K562 (cell line): ENCODE measurements at regions not wholly inside any gene's neighbourhood (a gene's known extent, or its start where the extent isn't known, plus 50 kb on each side); places are given as distances from the start of the nearest gene placed in this dataset.

Source experiments
- ATAC-seq: fragments of 200-7000 bp; cut with Tn5 transposase; 3 replicates; pipeline ENCODE4 v1.9.1; 2020; ENCODE audit warnings: moderate library complexity
- BruUV-seq: library from RNA; stranded (reverse); fragments of 400-500 nt; replicated peaks from 2 replicates; lab custom pipeline; 2021; lab: Mats Ljungman, UMichigan
- CTCF ChIA-PET: fragments of 300-600 bp; formaldehyde crosslinking; extraction: SDS; loops from one replicate; lab custom pipeline; 2021; ENCODE audit warnings: low intra/inter-chr PET ratio; lab: Yijun Ruan, JAX
- POLR2A ChIA-PET: fragments of 300-600, 350-650 bp; sonication (Branson Sonifier 250); formaldehyde crosslinking; extraction: SDS; loops from one replicate; lab custom pipeline; 2021; ENCODE audit warnings: antibody characterized with exemption, inconsistent platforms; lab: Yijun Ruan, JAX
- DNase-seq, 4 experiments: peaks; one replicate each; pipeline versions ENCODE4 v3.0.0 to v3.0.0-alpha.2; 2011 to 2018; ENCODE audit warnings: low spot score in 3 of 4, mixed read lengths in 3 of 4; ENCODE audit errors: extremely low read depth in 1 of 4
- FAIRE-seq: peaks from 2 replicates; lab custom pipeline; 2011; peaks lifted over from hg19 to GRCh38; lab: Jason Lieb, UNC
- H2AFZ ChIP-seq: 2 replicates; pipeline ENCODE4 v1.6.0; 2011; ENCODE audit warnings: low read depth, low read length, control low read depth, inconsistent platforms
- H3K27ac ChIP-seq: fragments of 200-600 bp; 3 replicates; pipeline ENCODE4 v1.8.0; 2011; ENCODE audit warnings: low read depth, mild to moderate bottlenecking, control low read depth, inconsistent platforms, low read length, moderate library complexity, mixed read lengths; ENCODE audit errors: extremely low read depth
- H3K27me3 ChIP-seq, 2 experiments: fragments of 300-600 bp in 1 of 2; 2 replicates in 1 of 2; 3 replicates in 1 of 2; pipeline versions ENCODE4 v1.6.0 to v1.8.0; 2011; ENCODE audit warnings: inconsistent platforms in 2 of 2, low read length in 2 of 2, mild to moderate bottlenecking in 1 of 2, mixed read lengths in 1 of 2, moderate library complexity in 1 of 2; ENCODE audit not compliant: control insufficient read depth in 2 of 2, insufficient read depth in 2 of 2
- H3K36me3 ChIP-seq: fragments of 300-600 bp; 3 replicates; pipeline ENCODE4 v1.8.0; 2011; ENCODE audit warnings: mild to moderate bottlenecking, low read length, inconsistent platforms; ENCODE audit not compliant: control insufficient read depth, insufficient read depth
- H3K4me1 ChIP-seq, 2 experiments: fragments of 200-600 bp in 1 of 2; replicated peaks in 1 of 2; 2 replicates in 1 of 2; 3 replicates in 1 of 2; pipeline versions ENCODE4 v1.5.1 to v1.8.0; 2011; ENCODE audit warnings: inconsistent platforms in 2 of 2, low read length in 2 of 2, mild to moderate bottlenecking in 1 of 2, mixed read lengths in 1 of 2, moderate library complexity in 1 of 2; ENCODE audit not compliant: control insufficient read depth in 2 of 2, insufficient read depth in 2 of 2
- H3K4me2 ChIP-seq: 2 replicates; pipeline ENCODE4 v1.6.1; 2011; ENCODE audit warnings: low read length, control low read depth, inconsistent platforms, mixed read lengths; ENCODE audit not compliant: insufficient read depth
- H3K4me3 ChIP-seq: fragments of 200-600 bp; sonication (generic), shearing (Covaris generic); 2 replicates; pipeline ENCODE4 v1.5.1; 2016; ENCODE audit warnings: control low read depth, inconsistent platforms
- H3K79me2 ChIP-seq: fragments of 200-600 bp; 3 replicates; pipeline ENCODE4 v1.8.0; 2011; ENCODE audit warnings: low read length, inconsistent platforms; ENCODE audit not compliant: control insufficient read depth, insufficient read depth
- H3K9ac ChIP-seq, 2 experiments: 2 replicates each; pipeline versions ENCODE4 v1.6.0 to v1.6.1; 2011; ENCODE audit warnings: low read depth in 2 of 2, low read length in 2 of 2, control low read depth in 1 of 2, inconsistent platforms in 1 of 2, mild to moderate bottlenecking in 1 of 2, mixed read lengths in 1 of 2; ENCODE audit not compliant: insufficient read depth in 1 of 2
- H3K9me1 ChIP-seq: one replicate; pipeline ENCODE4 v1.6.0; 2011; ENCODE audit warnings: inconsistent platforms, mild to moderate bottlenecking, low read length, moderate library complexity; ENCODE audit not compliant: control insufficient read depth, insufficient read depth
- H3K9me3 ChIP-seq: replicated peaks from 2 replicates; pipeline ENCODE4 v1.5.1; 2011; ENCODE audit warnings: low read depth, low read length, inconsistent platforms; ENCODE audit not compliant: control insufficient read depth, insufficient read depth
- H4K20me1 ChIP-seq: replicated peaks from 2 replicates; pipeline ENCODE4 v1.6.1; 2011; ENCODE audit warnings: low read length, inconsistent platforms, mixed read lengths; ENCODE audit not compliant: control insufficient read depth, insufficient read depth
- ATF7 ChIP-seq: fragments of 450-650 bp; IDR thresholded peaks from 2 replicates; pipeline ENCODE4 v1.7.1; 2014; ENCODE audit warnings: mild to moderate bottlenecking, moderate library complexity
- E2F5 ChIP-seq: sonication (generic); formaldehyde crosslinking; IDR thresholded peaks from 2 replicates; pipeline ENCODE4 v1.8.0; 2022; ENCODE audit warnings: mild to moderate bottlenecking, missing genetic modification reagents
- ESRRA ChIP-seq: fragments of 450-650 bp; IDR thresholded peaks from 2 replicates; pipeline ENCODE4 v1.6.1; 2014; ENCODE audit warnings: low read depth, mild to moderate bottlenecking, moderate library complexity, borderline replicate concordance
- FOXO4 ChIP-seq: fragments of 450-650 bp; formaldehyde crosslinking; IDR thresholded peaks from 2 replicates; pipeline ENCODE4 v1.4.0; 2020; ENCODE audit warnings: mild to moderate bottlenecking, moderate library complexity
- PTBP1 ChIP-seq: fragments of 200-400 bp; formaldehyde crosslinking; IDR thresholded peaks from 2 replicates; pipeline ENCODE4 v1.6.1; 2017; ENCODE audit warnings: low read depth, low read length
- SPI1 ChIP-seq: IDR thresholded peaks from 2 replicates; pipeline ENCODE4 v1.6.1; 2011; ENCODE audit warnings: low read depth, low read length, control low read depth, borderline replicate concordance
- ZFP1 ChIP-seq: fragments of 450-650 bp; formaldehyde crosslinking; IDR thresholded peaks from 2 replicates; pipeline ENCODE4 v1.4.0; 2020; ENCODE audit warnings: mild to moderate bottlenecking, mixed read lengths
- ZNF75A ChIP-seq: fragments of 450-650 bp; formaldehyde crosslinking; IDR thresholded peaks from 2 replicates; pipeline ENCODE4 v1.4.0; 2020; ENCODE audit warnings: mild to moderate bottlenecking
- WGBS: fragments of 100-300 bp; shearing (Covaris generic); methylation state at CpG from one replicate; pipeline ENCODE4 v1.1.6; 2016; ENCODE audit warnings: low coverage, mixed read lengths; ENCODE audit not compliant: insufficient coverage; ENCODE audit errors: missing lambda C conversion rate; 5-methylcytosine and 5-hydroxymethylcytosine counted together
- in situ Hi-C: fragments of 300-500 bp; cut with MboI; formaldehyde crosslinking; loops from 4 replicates; pipeline ENCODE4 v1.15.0; 2018; ENCODE audit warnings: inconsistent platforms, mixed read lengths
- intact Hi-C: fragments of 100-400 bp; cut with micrococcal nuclease; formaldehyde crosslinking; loops from 2 replicates; pipeline ENCODE4 v1.14.2; 2022

DNA sequence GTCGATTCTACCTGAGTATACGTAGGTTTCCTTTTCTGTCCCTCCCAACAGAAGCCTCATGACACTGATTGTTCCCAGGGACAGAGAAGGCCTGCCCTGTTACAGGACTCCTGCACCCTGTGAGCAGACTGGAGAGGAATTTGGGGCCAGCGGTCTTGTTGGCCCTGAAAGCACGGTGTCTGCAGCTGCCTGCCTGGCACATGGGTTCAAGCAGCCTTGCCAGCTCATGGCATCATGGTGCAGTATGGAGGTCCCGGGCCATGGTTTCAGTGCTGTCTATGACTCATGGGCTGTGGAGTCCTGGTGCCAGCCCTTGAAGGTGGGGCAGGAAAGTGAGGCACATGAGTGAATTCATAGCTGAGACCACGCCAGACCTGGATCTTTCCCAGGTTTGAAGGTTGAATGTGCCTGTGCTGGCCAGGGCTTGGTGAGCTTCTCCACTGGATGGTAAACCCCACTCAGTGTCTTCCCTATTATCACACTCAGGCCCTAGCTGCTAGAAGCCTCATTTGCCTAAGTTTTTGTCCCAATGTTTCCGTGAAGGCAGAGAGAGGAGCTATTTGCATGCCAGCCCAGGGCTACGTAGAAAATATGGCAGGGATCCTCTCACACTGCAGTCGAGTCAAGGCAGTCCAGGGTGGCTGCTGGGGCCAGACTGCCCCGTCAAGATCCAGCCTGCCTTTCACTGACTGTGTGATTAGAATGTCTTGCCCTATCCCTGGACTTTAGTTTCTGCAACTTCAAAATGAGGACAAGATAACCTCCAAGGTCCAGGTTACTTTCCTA is 277.2 kb upstream of the CCL2 start:
- ChIA-PET POLR2A (interaction anchor here (0.6 kb wide), 1 partner anchor 267 kb away, joined by 3 read pairs; no protein-coding TSS in a partner anchor), CTCF (no interaction called here)
- H3K9me1 ChIP-seq, result no peaks in the 10 kb centered on the region
- ATAC-seq (no peak), FAIRE-seq (no peak), DNase-seq (no peak)
- H3K79me2 ChIP-seq, result no peaks in the 10 kb centered on the region
- no peaks in the 10 kb centered on the region for H4K20me1 ChIP-seq
- 1% methylated on average over 10 of the region's 10 CpGs for WGBS
- TF ChIP-seq ZFP1 (no peak), E2F5 (no peak), ZNF75A (CRISPR knock-in tag) (no peak), ATF7 (no peak), ESRRA (no peak), SPI1 (no peak), PTBP1 (no peak), FOXO4 (CRISPR knock-in tag) (no peak)
- H3K27me3 ChIP-seq, result peaks cover 0 to 15% of the 10 kb centered on the region in 2 experiments; a peak in 2 of 5 replicates
- BruUV-seq, result no TSS peak
- H3K4me2 ChIP-seq, result no peak overlapping the region
- no peaks in the 10 kb centered on the region for H3K9me3 ChIP-seq
- H3K36me3 ChIP-seq, result no peaks in the 10 kb centered on the region
- in situ Hi-C loops, result no loop called here
- H3K27ac ChIP-seq, result no peak overlapping the region
- H3K9ac ChIP-seq, result no peak overlapping the region
- H3K4me3 ChIP-seq, result no peak overlapping the region
- H2AFZ ChIP-seq, result no peak overlapping the region
- no peaks in the 10 kb centered on the region; a peak in 1 of 5 replicates for H3K4me1 ChIP-seq
- intact Hi-C loops, result no loop called here
